KMS-11 (cell line): ENCODE measurements at regions not wholly inside any gene's neighbourhood (a gene's known extent, or its start where the extent isn't known, plus 50 kb on each side); places are given as distances from the start of the nearest gene placed in this dataset.

ENCODE experiments used
- H2AFZ ChIP-seq: fragments of 200-600 bp; sonication (generic); 2 replicates; pipeline ENCODE4 v1.6.1; 2016; ENCODE audit warnings: antibody characterized with exemption, mixed run types, low read depth
- H3K27ac ChIP-seq: fragments of 200-600 bp; sonication (generic); 2 replicates; pipeline ENCODE4 v1.6.1; 2016; ENCODE audit warnings: mild to moderate bottlenecking, mixed run types
- H3K27me3 ChIP-seq: fragments of 200-600 bp; sonication (generic); 2 replicates; pipeline ENCODE4 v1.6.1; 2017; ENCODE audit warnings: mild to moderate bottlenecking, low read depth, mixed run types, moderate library complexity; ENCODE audit not compliant: insufficient read depth
- H3K36me3 ChIP-seq: fragments of 200-600 bp; sonication (generic); 2 replicates; pipeline ENCODE4 v1.6.1; 2017; ENCODE audit warnings: mild to moderate bottlenecking, mixed run types; ENCODE audit not compliant: insufficient read depth
- H3K4me1 ChIP-seq: fragments of 200-600 bp; sonication (generic); 2 replicates; pipeline ENCODE4 v1.6.1; 2016; ENCODE audit warnings: mild to moderate bottlenecking, low read depth, mixed run types; ENCODE audit not compliant: poor library complexity, severe bottlenecking
- H3K4me2 ChIP-seq: fragments of 200-600 bp; sonication (generic); 2 replicates; pipeline ENCODE4 v1.7.0; 2016; ENCODE audit warnings: mild to moderate bottlenecking, mixed run types
- H3K4me3 ChIP-seq: fragments of 200-600 bp; sonication (generic); IDR thresholded peaks from 2 replicates; pipeline ENCODE4 v1.6.1; 2017; ENCODE audit warnings: low read depth, low read length, mixed read lengths; ENCODE audit not compliant: insufficient read depth
- H3K79me2 ChIP-seq: fragments of 200-600 bp; sonication (generic); 2 replicates; pipeline ENCODE4 v1.6.1; 2016; ENCODE audit warnings: low read depth, mixed run types; ENCODE audit not compliant: insufficient read depth
- H3K9ac ChIP-seq: fragments of 200-600 bp; sonication (generic); 2 replicates; pipeline ENCODE4 v1.6.1; 2016; ENCODE audit warnings: mild to moderate bottlenecking, mixed run types
- H4K20me1 ChIP-seq: fragments of 200-600 bp; sonication (generic); 2 replicates; pipeline ENCODE4 v1.6.1; 2016; ENCODE audit warnings: mild to moderate bottlenecking, mixed run types; ENCODE audit not compliant: insufficient read depth
- TF ChIP-seq, protein P1 (sequence below): fragments of 200-600 bp; sonication (generic); conservative IDR thresholded peaks from 2 replicates; pipeline ENCODE4 v1.6.1; 2017; ENCODE audit warnings: low read depth, mild to moderate bottlenecking, antibody characterized with exemption, low read length, moderate library complexity, mixed read lengths

DNA sequence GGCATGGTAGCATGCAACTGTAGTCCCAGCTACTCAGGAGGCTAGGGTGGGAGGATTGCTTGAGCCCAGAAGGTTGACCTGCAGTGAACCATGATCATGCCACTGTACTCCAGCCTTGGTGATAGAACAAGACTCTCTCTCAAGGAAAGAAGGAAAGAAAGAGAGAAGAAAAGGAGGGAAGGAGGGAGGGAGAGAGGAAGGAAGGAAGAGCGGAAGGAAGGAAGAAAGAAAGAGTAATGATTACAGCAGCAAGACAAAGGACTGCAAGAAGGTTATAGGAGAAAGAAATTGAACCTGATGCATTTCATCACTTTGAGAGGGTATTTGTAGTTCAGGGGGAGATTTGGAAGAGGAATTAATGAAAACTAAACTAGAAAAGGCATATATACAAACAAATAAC is 155.7 kb downstream of the LACC1 start:
- H3K36me3 ChIP-seq = no peaks in the 10 kb centered on the region
- TF ChIP-seq, protein P1, sequence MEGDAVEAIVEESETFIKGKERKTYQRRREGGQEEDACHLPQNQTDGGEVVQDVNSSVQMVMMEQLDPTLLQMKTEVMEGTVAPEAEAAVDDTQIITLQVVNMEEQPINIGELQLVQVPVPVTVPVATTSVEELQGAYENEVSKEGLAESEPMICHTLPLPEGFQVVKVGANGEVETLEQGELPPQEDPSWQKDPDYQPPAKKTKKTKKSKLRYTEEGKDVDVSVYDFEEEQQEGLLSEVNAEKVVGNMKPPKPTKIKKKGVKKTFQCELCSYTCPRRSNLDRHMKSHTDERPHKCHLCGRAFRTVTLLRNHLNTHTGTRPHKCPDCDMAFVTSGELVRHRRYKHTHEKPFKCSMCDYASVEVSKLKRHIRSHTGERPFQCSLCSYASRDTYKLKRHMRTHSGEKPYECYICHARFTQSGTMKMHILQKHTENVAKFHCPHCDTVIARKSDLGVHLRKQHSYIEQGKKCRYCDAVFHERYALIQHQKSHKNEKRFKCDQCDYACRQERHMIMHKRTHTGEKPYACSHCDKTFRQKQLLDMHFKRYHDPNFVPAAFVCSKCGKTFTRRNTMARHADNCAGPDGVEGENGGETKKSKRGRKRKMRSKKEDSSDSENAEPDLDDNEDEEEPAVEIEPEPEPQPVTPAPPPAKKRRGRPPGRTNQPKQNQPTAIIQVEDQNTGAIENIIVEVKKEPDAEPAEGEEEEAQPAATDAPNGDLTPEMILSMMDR = no peak
- H3K4me2 ChIP-seq = no peak overlapping the region
- H3K9ac ChIP-seq = no peak overlapping the region
- no peaks in the 10 kb centered on the region for H3K27me3 ChIP-seq
- H2AFZ ChIP-seq = no peak overlapping the region
- H3K27ac ChIP-seq = no peak overlapping the region
- no peaks in the 10 kb centered on the region for H3K4me1 ChIP-seq
- H3K79me2 ChIP-seq = no peaks in the 10 kb centered on the region
- H4K20me1 ChIP-seq = no peaks in the 10 kb centered on the region
- H3K4me3 ChIP-seq = no peak overlapping the region

DNA sequence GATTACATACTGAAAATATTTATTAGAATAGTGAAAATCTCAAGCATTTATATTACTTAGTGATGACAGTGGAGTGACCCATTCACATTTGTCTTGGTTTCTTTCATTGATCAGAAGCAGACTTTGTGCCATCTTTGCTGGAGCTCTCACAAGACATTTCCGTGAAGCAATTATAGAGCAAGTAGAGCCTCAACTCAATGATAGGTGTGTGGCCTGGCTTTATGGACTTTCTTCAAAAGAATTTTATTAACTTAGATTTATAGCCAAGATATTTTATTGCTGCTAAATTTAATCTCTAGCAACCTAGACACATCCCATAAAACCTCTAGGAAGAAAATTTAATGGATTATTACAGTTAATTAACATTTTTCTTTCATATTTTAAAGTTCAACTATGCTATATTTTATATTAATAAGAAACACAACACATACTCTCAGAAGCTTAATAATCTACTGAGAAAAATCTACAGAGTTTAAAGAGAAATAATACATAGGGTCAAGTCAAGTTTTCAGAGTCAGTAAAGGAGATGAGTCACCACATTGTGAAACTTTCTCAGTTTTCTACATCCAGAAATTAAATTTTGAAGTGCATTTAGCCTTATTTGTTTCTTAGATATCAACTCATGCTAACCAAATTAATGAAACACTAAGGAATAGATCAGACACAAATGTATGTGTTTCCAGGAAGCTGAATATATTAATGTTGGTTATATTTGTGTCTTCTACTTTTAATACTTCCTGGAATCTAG is 160.5 kb downstream of the LACC1 start:
- Histone ChIP-seq H3K4me2 (no peak overlapping the region), H3K4me1 (no peaks in the 10 kb centered on the region), H3K27ac (no peak overlapping the region), H4K20me1 (no peaks in the 10 kb centered on the region), H3K4me3 (no peak overlapping the region), H3K9ac (no peak overlapping the region), H3K79me2 (no peaks in the 10 kb centered on the region), H2AFZ (no peak overlapping the region), H3K27me3 (no peaks in the 10 kb centered on the region), H3K36me3 (no peaks in the 10 kb centered on the region)
- TF ChIP-seq, protein P1 = no peak

DNA sequence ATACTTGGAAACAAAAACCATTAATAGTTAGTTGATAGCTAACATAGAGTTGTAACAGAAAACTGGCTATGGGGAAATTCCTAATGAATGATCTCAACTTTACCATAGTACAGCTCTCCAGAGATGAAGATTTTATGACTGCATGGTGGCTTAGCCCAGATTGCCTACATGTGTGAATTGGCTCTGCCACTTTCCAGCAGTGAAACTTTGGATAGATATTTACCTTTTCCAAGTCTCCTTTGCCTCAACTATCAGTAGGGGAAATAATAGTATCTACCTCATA is 161.1 kb downstream of the LACC1 start:
- no peaks in the 10 kb centered on the region for H4K20me1 ChIP-seq
- no peak overlapping the region for H3K4me2 ChIP-seq
- no peak overlapping the region for H3K27ac ChIP-seq
- H3K4me1 ChIP-seq = no peaks in the 10 kb centered on the region
- no peaks in the 10 kb centered on the region for H3K27me3 ChIP-seq
- no peaks in the 10 kb centered on the region for H3K36me3 ChIP-seq
- H3K9ac ChIP-seq = no peak overlapping the region
- H3K79me2 ChIP-seq = no peaks in the 10 kb centered on the region
- H3K4me3 ChIP-seq = no peak overlapping the region
- TF ChIP-seq, protein P1 = no peak
- H2AFZ ChIP-seq = no peak overlapping the region

DNA sequence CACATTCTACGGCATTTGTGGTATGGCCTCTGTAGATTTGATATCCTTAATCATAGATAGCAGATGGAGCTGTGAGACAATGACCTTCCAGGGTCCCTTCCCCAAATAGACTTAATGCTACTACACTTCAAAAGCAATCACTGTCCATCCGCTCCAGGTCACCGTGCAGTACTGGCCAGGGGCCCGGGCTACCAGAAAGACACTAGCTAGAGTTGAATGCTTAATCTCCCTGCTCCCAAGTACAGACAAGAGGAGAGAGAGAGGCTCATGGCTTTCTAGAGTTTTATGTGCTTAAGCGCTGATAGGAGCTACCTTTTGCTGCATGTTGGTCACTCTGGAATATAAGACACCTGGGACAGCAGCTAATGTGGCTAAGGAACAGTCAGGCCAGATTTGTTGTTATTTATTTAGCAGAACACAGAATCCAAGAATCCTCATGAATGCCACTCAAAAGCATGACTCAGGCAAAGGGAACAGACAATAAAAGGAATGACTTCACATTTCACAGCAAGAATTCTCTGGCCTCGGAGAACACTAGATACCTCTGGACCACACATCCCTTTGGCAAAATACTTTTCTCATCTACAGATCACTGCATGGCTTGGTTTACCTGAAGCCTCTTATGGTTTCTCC is 165.0 kb downstream of the LACC1 start:
- Histone ChIP-seq H3K9ac (no peak overlapping the region), H3K4me1 (no peaks in the 10 kb centered on the region), H3K4me2 (no peak overlapping the region), H3K27me3 (no peaks in the 10 kb centered on the region), H2AFZ (no peak overlapping the region), H3K4me3 (no peak overlapping the region), H3K79me2 (no peaks in the 10 kb centered on the region), H3K36me3 (no peaks in the 10 kb centered on the region), H4K20me1 (no peaks in the 10 kb centered on the region), H3K27ac (no peak overlapping the region)
- TF ChIP-seq, protein P1 = no peak
